HG03558 (cell line): ENCODE measurements at regions not wholly inside any gene's neighbourhood (a gene's known extent, or its start where the extent isn't known, plus 50 kb on each side); places are given as distances from the start of the nearest gene placed in this dataset.

Experiments used
- ATAC-seq: cut with Tn5 transposase; IDR thresholded peaks from one replicate; pipeline ENCODE4 v1.9.1; 2021; ENCODE audit warnings: moderate number of reproducible peaks; ENCODE audit not compliant: unreplicated experiment; ENCODE audit errors: extremely low read depth

DNA sequence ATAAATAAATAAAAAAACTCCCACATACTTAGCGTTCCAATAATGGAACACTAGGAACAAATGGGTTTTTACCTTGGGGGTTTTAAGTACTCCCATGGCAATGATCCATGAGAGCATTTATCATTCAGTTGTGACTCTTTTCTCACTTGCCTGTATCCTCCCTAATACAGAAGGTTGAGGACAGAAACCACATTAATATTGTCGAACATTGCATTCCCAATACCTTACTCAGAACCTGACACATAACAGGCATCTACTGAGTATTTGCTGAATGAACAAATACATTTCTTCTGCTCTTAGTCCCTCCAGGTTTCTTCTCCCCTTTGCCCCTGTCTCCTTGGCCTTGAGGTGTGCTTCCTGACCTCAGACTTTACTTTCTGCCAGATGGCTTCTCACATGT, 175.9 kb downstream of the CEMIP2 start:
- no peak for ATAC-seq

DNA sequence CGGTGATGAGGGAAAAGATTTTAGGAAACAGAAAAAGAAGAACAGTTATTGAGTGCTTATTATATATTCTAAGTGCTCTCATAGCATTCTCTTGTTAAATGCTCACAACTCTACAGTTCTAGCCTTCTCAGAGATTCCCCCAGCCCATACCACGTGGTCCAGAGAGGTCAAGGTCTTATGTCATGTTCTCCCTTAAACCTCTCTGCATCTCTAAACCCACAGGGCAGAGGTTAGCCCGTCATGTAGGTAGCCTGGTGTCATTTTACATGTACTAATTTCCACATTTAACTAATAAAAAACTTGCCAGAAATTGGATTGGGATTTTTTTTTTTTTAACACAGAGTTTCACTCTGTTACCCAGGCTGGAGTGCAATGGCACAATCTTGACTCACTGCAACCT, 178.0 kb downstream of the CEMIP2 start:
- no peak for ATAC-seq

GRCh38 chr9:71589612-71590011, 178.7 kb downstream of the CEMIP2 start:
- no peak for ATAC-seq

DNA sequence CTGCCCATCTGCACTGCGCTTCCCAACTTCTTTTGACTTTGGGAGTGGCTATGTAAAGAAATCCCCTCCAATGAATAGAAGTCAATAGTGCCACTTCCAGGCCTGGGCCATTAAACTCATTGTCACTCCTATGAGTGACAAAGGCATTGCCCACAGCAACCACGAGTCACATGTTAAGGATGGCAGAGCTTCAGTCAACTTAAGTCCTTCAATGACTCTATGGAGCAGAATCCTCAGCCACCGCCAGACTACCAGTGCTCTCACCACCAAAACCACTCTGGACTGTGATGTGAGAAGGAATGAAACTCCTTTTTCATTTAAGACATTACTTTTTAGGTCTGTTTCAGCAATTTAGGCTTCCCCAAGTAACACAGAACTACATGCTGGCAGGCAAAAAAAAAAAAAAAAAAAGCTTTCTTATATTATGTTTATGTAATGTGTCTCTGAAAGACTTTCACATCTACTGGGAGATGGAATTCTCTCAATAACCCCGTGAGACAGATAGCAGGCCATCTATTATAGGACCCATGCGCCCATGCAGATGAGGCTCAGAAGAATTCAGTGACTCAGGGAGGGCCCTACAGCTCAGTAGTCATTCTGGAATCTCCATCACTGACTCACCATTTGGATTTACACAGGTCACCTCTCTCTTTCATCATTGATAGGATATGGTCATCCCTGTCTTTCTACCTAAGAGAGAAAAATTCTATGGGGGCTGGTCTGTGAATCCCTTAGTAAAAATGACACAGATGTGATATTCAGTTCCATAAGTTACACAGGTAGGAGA, 180.5 kb downstream of the CEMIP2 start:
- ATAC-seq: no peak

DNA sequence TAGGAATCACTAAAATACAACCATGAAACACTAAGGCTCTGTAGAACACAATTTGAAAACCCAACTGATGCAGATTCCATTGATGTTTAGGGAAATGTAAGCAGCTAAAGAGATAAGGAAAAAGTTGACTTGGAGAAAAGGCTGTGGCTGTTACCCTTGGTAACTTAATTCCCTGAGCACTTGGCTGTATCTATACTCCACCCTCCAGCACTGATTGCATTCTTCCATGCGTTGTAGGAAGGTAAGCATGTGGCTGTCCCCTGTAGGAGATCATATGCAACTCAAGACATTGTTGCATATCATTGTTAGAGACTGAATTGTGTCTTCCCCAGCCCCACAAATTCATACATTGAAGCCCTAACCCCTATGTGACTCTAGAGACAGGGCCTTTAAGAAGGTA, 184.5 kb downstream of the CEMIP2 start:
- no peak for ATAC-seq

DNA sequence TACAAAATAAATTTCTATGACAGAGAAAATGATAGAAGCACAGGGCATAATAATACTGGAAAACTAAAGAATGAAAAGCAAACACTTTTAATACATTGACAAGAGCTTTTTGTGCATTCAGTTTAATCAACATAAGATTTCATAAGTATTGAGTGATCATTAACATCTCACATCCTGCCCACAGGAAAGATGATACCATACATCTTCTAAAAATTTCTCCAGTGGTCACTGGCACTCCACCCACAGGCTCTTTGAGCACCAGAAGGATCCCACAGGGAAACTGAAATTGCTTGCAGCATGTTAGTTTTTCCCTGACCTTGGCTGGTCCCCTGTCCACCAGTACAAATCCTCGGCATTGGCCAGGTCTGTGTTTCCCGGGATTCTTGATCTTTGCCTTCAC, 186.0 kb downstream of the CEMIP2 start:
- ATAC-seq: no peak

DNA sequence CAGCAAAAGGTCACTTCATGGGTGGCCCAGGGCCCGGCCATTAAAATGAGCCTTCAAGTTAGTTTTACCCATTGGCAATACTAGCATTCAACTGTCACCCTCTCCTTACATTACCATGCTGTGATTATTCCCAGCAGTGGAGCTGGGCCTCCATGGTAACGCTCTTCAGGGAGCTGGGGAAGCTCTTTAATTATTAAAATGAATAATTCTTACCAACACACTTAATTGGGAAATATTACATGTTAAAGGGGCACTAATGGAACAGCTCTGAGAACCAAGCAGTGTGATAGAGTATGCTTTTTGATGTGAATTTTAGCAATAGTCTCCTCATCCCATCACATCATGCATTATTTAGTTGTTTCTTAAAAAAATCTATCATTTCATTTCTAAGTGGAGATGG, 187.2 kb downstream of the CEMIP2 start:
- no peak for ATAC-seq

- no peak for ATAC-seq
Measured at GRCh38 chr9:71571186-71571585, 197.1 kb downstream of the CEMIP2 start.

- ATAC-seq: no peak
Measured at GRCh38 chr9:71567890-71568289, 200.4 kb downstream of the CEMIP2 start.

DNA sequence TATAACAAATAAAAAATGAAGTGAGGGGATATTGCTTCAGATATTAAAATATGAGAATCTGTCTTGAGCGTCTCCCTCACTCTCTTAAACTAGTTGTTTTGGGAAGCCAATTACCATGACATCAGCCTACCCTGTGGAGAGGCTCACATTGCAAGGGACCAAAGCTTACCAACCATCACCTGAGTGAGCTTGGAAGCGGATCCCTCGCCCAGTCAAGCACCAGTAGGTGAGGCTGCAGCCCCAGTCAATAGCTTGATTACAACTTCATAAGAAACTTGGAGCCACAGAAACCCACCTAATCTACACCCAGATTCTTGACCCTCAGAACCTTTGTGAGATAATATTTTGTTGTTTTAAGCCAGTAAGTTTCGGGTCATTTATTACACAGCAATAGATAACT, 206.2 kb downstream of the CEMIP2 start:
- no peak for ATAC-seq

DNA sequence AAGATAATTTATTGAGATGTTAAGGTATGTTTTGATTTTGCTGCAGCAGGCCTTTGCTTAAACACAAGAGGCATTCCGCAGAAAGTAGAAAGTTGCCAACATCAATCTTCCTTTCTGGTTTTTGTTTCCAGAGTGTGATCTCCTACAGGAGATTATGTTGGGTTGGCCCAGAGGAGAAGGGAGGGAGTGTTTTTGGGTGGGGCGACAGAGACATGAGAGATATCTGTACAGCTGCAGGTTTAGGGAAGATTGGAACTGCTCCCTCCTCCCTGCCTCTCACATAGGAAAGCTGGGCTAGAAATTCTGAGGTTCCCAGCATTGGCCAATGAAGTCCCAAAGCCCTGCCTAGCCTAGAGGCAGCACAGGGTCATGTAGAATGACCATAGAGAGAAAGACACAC, 211.0 kb downstream of the CEMIP2 start:
- ATAC-seq: no peak

DNA sequence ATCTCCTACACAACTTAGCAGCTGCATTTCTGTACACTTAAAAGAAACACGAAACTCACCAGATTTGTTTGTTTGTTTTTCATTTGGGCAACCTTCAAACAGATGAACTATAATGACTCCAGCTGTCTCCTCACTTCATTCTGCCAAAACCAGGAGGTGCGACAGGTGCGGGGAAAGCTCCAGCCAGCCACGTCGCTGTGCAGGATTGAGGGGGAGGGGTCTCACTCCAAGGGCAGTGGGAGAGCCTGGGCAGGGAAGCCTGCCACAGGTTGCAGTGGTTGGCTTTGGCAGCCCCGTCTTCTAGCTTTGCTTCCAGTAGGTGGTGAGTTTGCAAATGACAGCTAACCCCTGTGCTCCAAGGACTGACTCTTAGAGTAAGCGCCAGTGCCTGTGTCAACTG, 215.8 kb downstream of the CEMIP2 start:
- ATAC-seq: no peak

DNA sequence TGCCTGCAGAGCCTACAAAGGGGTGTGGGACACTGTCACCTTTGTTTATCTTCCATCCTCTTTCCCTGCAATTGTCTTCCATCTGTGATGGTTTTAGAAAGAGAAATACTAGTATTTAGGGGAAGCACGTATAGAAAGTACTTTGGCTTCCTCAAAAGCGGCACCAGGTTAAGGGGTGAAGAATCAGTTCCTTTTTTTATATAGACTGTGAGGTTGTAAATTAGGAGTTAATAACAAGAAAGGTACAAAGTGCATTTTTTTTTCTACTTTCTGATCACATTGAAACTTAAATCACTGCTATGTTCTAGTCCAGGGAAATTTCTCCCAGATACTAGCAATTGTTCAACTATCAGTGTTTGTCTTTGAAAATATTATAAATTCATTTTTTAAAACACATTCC, 219.3 kb downstream of the CEMIP2 start:
- peak; percentile 85 for ATAC-seq

GRCh38 chr9:71544464-71544863, 223.8 kb downstream of the CEMIP2 start:
- ATAC-seq: no peak

GRCh38 chr9:71541436-71541835, 226.9 kb downstream of the CEMIP2 start:
- no peak for ATAC-seq

DNA sequence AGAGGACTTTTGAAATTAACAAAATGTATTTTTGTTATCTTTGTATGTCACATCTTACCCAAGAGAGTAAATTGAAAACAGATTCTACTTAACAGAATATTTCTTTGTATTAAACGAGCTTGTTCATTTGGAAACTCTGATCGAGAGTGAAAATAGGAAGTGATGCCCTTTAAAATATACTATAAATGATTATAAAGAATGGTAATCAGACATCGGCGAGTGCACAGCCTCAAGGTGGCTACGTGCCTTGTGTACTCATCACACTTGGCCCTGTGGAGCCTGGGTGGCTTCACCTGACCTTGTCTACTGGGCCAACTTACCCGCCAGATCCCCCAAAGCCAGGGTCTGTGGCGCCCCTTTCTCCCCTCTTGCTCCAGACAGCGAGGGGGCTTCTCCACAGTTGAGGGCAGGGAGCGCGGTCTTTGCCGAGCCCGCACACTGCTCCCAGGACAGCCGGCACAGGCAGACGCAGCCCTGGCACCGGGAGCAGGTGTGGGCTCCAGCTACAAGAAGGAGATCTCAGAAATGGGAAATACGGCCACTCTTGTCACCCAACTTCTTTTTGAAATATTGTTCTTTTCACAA, 243.2 kb downstream of the CEMIP2 start:
- ATAC-seq: no peak

DNA sequence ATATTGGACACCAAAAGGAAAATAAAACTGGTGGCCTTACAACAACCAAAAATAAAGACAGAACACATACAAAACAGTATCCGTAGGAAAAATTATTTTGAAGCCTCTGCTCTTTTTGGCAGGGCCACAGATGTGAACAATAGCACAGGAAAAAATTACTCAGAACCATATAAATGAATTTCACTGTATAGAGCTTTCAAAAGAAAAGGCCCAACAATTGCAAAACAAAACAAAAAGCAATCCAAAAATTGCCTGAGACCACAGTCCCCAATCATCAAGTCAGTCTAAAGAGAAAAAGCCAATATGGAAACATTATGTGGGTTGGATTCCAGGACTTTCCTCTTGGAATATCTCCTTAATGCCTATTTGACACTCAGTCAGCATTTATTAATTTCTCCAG, 243.8 kb downstream of the CEMIP2 start:
- ATAC-seq: no peak

DNA sequence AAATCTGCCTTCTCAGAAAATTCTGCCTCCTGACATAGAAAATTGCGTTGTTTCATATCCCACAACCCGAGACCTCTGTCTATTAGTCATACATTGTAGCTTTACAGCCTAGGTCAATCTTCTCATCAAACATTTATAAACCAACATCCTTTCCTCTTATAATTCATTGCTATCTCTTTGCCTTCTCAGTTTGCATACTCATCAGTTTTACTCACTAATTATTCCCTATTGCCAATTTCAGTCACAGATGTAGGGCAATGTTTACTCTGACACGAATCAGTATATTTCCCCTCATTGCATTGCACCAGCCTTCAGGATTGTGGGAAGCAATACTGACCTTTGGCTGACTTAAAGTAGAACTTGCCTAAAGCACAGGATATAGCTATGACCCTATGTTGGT, 247.2 kb downstream of the CEMIP2 start:
- ATAC-seq: no peak

GRCh38 chr9:71519098-71519696, 249.1 kb downstream of the CEMIP2 start:
- no peak for ATAC-seq

DNA sequence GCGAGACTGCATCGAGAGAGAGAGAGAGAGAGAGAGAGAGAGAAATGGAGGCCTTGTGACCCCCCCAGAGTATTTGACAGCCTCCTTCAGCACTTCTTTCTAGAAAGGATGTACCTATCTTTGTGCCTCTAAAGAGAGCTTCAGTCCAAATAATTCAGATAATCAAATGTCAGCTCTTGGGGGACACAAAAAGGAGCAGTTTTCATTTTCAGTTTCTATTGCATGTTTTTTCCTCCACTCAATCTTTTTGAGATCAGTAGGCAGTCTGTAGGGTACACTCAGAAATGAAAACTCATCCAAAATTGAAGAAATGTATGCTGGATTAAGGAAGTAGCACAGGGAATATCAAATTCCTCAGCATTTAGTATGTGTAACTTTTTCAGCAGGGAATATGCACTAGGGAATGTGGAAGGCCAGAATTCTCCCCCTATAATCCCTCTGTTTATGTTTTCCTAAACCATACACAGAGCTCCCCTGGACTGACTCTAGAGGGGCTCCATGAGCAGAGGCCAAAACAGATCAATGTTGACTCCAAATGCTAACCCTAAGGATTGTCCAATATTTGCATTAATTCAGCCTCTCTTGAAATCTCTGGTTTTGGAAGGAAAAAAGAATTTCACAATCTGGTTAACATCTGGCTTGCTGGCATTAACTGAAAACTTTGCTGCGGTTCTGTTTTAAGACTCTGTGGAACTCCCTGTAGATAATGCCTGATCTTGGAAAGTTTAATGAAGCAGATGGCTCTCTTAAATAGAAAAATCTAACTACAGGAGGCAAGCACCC, 250.1 kb downstream of the CEMIP2 start:
- ATAC-seq: no peak

GRCh38 chr9:71515626-71516025, 252.7 kb downstream of the CEMIP2 start:
- ATAC-seq: no peak
